GM19023 (cell line): ENCODE measurements at regions not wholly inside any gene's neighbourhood (a gene's known extent, or its start where the extent isn't known, plus 50 kb on each side); places are given as distances from the start of the nearest gene placed in this dataset.
"Not testable (repeated sequence)": the region's sequence is repeated elsewhere in the genome, so short reads cannot be mapped to it uniquely, and the experiment has no call there.

Experiments
- ATAC-seq: cut with Tn5 transposase; IDR thresholded peaks from one replicate; pipeline ENCODE4 v1.9.1; 2021; ENCODE audit warnings: mild to moderate bottlenecking, moderate library complexity; ENCODE audit not compliant: unreplicated experiment

- ATAC-seq, result no peak
Observed at GRCh38 chr17:31798205-31798724, 60.8 kb downstream of the COPRS start.

- ATAC-seq, result not testable (repeated sequence)
Observed at GRCh38 chr17:31795941-31796340, 63.1 kb downstream of the COPRS start.

- no peak for ATAC-seq
Observed at GRCh38 chr17:31794111-31794510, 64.9 kb downstream of the COPRS start.

GRCh38 chr17:31793634-31794033 lies 65.4 kb downstream of the COPRS start:
- ATAC-seq, result not testable (repeated sequence)

- no peak for ATAC-seq
Observed at GRCh38 chr17:31792007-31792585, 66.9 kb downstream of the COPRS start.

GRCh38 chr17:31789707-31790505 lies 69.1 kb downstream of the COPRS start:
- no peak for ATAC-seq

- no peak for ATAC-seq
Observed at GRCh38 chr17:31788956-31789355, 70.1 kb downstream of the COPRS start.

- no peak for ATAC-seq
Observed at GRCh38 chr17:31788571-31788946, 70.5 kb downstream of the COPRS start.

GRCh38 chr17:31787857-31788570 lies 71.0 kb downstream of the COPRS start:
- ATAC-seq, result no peak

GRCh38 chr17:31786796-31787481 lies 72.1 kb downstream of the COPRS start:
- no peak for ATAC-seq

GRCh38 chr17:31780483-31780882 lies 78.6 kb downstream of the COPRS start:
- ATAC-seq, result no peak

GRCh38 chr17:31778523-31778922 lies 80.5 kb downstream of the COPRS start:
- ATAC-seq, result no peak

GRCh38 chr17:31771328-31771727 lies 87.7 kb downstream of the COPRS start:
- ATAC-seq, result not testable (repeated sequence)

- ATAC-seq, result not testable (repeated sequence)
Observed at GRCh38 chr17:31770501-31770900, 88.5 kb downstream of the COPRS start.

- not testable (repeated sequence) for ATAC-seq
Observed at GRCh38 chr17:31761836-31762510, 97.1 kb downstream of the COPRS start.

- no peak for ATAC-seq
Observed at GRCh38 chr17:31758646-31759045, 100.4 kb downstream of the COPRS start.

GRCh38 chr17:31757097-31757496 lies 101.9 kb downstream of the COPRS start:
- ATAC-seq, result no peak

GRCh38 chr17:31754239-31754945 lies 104.7 kb downstream of the COPRS start:
- ATAC-seq, result no peak

- no peak for ATAC-seq
Observed at GRCh38 chr17:31753011-31753410, 106.0 kb downstream of the COPRS start.

- ATAC-seq, result no peak
Observed at GRCh38 chr17:31752584-31752983, 106.5 kb downstream of the COPRS start.
